ENCODE measurements at regions not wholly inside any gene's neighbourhood (a gene's known extent, or its start where the extent isn't known, plus 50 kb on each side); places are given as distances from the start of the nearest gene placed in this dataset.

- TF ChIP-seq CTCF (IDR thresholded peaks at IDR 0.05; ENCODE audit: control extremely low read depth in 1 of 3, insufficient read depth in 1 of 3, low read depth in 1 of 3, low read length in 3 of 3) (no peak), RNF2 (IDR thresholded peaks at IDR 0.05; ENCODE audit: borderline replicate concordance, low read depth, low read length, missing control alignments, poor library complexity, severe bottlenecking) (no peak), POLR2AphosphoS5 (IDR thresholded peaks at IDR 0.05; ENCODE audit: low read depth, low read length) (no peak), BCL11A (IDR thresholded peaks at IDR 0.05; ENCODE audit: low read depth in 2 of 2, low read length in 2 of 2) (no peak), TBP (IDR thresholded peaks at IDR 0.05; ENCODE audit: low read depth, low read length) (no peak)
Measured at GRCh38 chr7:16970732-16971482, 89.1 kb upstream of the AGR3 start.
